Thymus (tissue), 11 donors: ENCODE measurements at regions not wholly inside any gene's neighbourhood (a gene's known extent, or its start where the extent isn't known, plus 50 kb on each side); places are given as distances from the start of the nearest gene placed in this dataset.
"Not testable (repeated sequence)": the region's sequence is repeated elsewhere in the genome, so short reads cannot be mapped to it uniquely, and the experiment has no call there.

Experiments
- DNase-seq, 9 donors: peaks; one replicate each; pipeline ENCODE4 v3.0.0-alpha.2; 2013; ENCODE audit warnings: low spot score in 9 of 9, low read depth in 6 of 9, missing footprints in 1 of 9
- H3K27ac ChIP-seq, 2 donors: one replicate each; pipeline ENCODE4 v1.5.1; 2013; ENCODE audit warnings: control low read depth in 1 of 2, low read depth in 1 of 2, low read length in 1 of 2, mild to moderate bottlenecking in 1 of 2, moderate library complexity in 1 of 2
- H3K27me3 ChIP-seq, 2 donors: one replicate each; pipeline ENCODE4 v1.5.1; 2013; ENCODE audit warnings: low read length in 1 of 2; ENCODE audit not compliant: control insufficient read depth in 2 of 2, insufficient read depth in 1 of 2
- H3K36me3 ChIP-seq, 2 donors: one replicate each; pipeline ENCODE4 v1.5.1; 2013; ENCODE audit warnings: low read length in 1 of 2, mild to moderate bottlenecking in 1 of 2, moderate library complexity in 1 of 2; ENCODE audit not compliant: control insufficient read depth in 2 of 2, insufficient read depth in 2 of 2
- H3K4me1 ChIP-seq, 2 donors: one replicate each; pipeline ENCODE4 v1.5.1; 2013; ENCODE audit warnings: low read length in 2 of 2; ENCODE audit not compliant: control insufficient read depth in 2 of 2, insufficient read depth in 2 of 2
- H3K4me3 ChIP-seq, 2 donors: one replicate each; pipeline ENCODE4 v1.5.1; 2013; ENCODE audit warnings: low read length in 2 of 2, control low read depth in 1 of 2, mild to moderate bottlenecking in 1 of 2
- H3K9me3 ChIP-seq, 2 donors: one replicate each; pipeline ENCODE4 v1.5.1; 2013; ENCODE audit warnings: low read length in 1 of 2, mild to moderate bottlenecking in 1 of 2; ENCODE audit not compliant: control insufficient read depth in 2 of 2, insufficient read depth in 1 of 2
- WGBS: extraction: QIAGEN DNeasy Blood & Tissue Kit; methylation state at CpG from one replicate; pipeline ENCODE4 v1.1.7; 2013; 5-methylcytosine and 5-hydroxymethylcytosine counted together
- donor health status: healthy.

DNA sequence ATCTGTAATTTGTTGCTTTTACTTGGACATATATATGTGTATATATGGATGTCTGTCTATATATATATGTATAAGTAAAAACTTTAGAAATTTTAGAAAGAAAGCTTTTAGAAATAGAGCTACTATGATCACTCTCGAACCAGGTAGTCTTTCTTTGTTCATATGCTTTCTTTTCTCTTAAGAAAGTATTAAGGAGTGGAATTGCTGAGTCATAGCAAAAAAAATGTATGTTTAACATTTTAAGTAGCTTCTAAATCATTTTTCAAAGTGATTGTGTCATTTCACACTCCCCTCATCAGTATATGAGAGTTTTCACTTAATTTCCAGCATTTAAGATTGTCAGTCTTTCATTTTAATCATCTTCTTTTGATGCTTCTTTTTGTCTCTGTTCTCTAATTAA is 447.9 kb upstream of the TECRL start:
- H3K36me3 ChIP-seq = no peaks in the 10 kb centered on the region
- no peak overlapping the region for H3K4me3 ChIP-seq
- 80% methylated on average over 1 of the region's 1 CpG for WGBS
- H3K27ac ChIP-seq = no peak overlapping the region
- no peaks in the 10 kb centered on the region for H3K4me1 ChIP-seq
- no peak for DNase-seq
- no peaks in the 10 kb centered on the region for H3K27me3 ChIP-seq
- H3K9me3 ChIP-seq = no peaks in the 10 kb centered on the region

DNA sequence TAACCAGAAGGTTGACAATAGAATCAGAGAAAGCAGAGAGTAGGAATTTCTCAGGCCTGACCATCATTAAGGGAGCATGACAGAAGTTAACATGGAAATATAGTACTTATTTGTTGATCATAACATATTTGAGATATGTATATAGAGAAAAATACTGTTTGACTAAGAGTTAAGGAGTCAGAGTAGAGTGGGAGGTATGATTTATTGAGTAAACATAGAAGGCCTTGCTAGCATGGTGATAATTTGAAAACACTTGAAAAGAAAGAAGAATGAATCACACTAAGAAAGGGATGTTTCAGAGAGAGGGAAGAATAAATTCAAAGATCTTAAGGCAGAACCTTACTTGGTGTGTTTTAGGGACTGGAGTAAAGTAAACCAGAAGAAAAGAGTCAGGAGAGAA is 437.2 kb upstream of the TECRL start:
- no peaks in the 10 kb centered on the region for H3K27me3 ChIP-seq
- no peaks in the 10 kb centered on the region for H3K36me3 ChIP-seq
- DNase-seq = no peak
- H3K9me3 ChIP-seq = no peaks in the 10 kb centered on the region
- H3K27ac ChIP-seq = no peak overlapping the region
- no peak overlapping the region for H3K4me3 ChIP-seq
- H3K4me1 ChIP-seq = no peaks in the 10 kb centered on the region

DNA sequence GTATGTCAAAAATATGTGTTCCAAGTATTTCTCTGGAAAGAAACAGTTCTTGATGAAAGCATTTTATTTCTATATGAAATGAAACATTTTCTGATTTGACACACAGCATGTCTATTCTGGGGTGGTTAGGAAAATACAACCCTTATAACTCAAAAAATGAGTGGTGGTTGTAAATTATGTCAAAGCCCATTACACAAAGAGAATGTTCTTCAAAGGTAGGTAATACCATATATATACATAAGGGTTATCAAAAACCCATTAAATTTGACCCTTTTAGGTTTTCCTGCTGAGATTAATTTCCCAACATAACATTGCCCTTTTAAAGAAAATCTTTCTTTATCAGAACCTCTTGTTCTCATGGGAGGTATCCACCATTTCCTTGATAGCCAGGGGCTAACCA is 420.5 kb upstream of the TECRL start:
- Histone ChIP-seq H3K27me3 (no peaks in the 10 kb centered on the region), H3K9me3 (no peaks in the 10 kb centered on the region), H3K27ac (no peak overlapping the region), H3K36me3 (no peaks in the 10 kb centered on the region), H3K4me3 (no peak overlapping the region), H3K4me1 (no peaks in the 10 kb centered on the region)
- no peak for DNase-seq

DNA sequence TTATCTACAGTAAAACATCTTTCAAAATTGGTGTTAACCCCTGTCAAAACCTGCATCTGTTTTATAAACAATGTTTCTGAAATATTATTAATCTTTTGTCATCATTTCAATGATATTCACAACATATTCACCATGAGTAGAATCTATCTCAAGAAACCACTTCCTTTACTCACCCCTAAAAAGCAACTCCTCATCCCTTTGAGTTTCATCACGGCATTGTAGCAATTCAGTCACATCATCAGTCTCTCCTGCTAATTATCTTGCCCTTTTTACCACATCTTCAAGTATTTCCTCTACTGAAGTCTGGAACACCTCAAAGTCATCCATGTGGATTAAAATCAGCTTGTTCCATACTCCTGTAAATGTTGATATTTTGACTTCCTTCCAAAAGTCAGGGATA is 415.3 kb upstream of the TECRL start:
- H3K27me3 ChIP-seq = no peaks in the 10 kb centered on the region
- H3K27ac ChIP-seq = no peak overlapping the region
- H3K9me3 ChIP-seq = no peaks in the 10 kb centered on the region
- WGBS = 34% methylated on average over 1 of the region's 1 CpG
- H3K4me1 ChIP-seq = no peaks in the 10 kb centered on the region
- no peak overlapping the region for H3K4me3 ChIP-seq
- no peak for DNase-seq
- H3K36me3 ChIP-seq = no peaks in the 10 kb centered on the region

DNA sequence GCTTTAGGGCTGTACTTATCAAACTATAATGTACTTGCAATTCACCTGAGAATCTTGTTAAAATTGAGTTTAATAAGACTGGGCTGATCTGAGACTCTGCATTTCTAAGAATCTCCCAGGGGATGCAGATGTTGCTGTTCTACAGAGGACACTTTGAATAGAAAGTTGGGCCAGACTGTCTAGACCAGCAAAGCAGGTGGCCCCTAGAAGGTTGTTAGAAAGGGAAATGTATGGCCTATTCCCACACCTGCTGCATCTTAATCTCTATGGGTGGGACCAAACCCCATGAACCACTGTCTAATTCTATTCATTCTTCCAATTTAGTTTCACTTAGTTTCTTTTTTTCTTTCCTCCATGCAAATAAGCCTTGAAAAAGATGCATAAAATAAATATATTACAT is 413.2 kb upstream of the TECRL start:
- Histone ChIP-seq H3K9me3 (no peaks in the 10 kb centered on the region), H3K36me3 (no peaks in the 10 kb centered on the region)

DNA sequence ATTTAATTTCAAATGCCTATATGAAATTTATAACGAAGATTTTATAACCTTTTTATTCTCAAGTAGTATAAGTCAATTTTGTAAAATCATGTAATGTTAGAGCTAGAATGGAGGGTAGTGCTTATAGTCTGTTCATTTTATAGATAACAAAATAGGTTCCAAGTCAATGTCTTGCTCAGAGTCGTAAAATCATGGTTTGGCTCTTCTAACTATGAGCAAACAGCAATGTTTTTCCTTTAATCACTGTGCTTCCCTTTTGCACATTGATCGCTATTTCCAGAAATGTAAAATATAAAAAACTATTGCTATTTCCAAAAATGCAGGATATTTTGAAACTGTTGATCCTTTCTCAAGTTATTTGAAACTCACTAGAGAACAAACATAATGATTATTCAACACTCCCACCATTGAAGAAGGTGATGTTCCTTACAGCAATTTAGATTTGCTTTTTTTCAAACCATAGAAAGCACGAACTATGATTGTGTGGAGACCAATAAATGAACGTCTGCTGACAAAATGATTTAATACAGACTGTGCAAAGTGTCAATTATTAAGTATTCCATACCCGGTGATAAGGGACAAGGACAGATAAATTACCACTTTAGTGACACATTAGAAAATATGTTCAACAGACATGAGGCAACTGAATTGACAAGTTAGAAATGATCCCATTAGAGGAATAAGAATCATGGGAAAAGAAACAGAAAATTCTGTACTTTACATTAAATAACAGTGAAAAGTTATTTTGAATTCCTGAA is 412.1 kb upstream of the TECRL start:
- no peak overlapping the region for H3K27ac ChIP-seq
- H3K9me3 ChIP-seq = no peaks in the 10 kb centered on the region
- H3K4me1 ChIP-seq = no peaks in the 10 kb centered on the region
- no peak for DNase-seq
- H3K36me3 ChIP-seq = no peaks in the 10 kb centered on the region
- H3K27me3 ChIP-seq = no peaks in the 10 kb centered on the region
- no peak overlapping the region for H3K4me3 ChIP-seq
- 92% methylated on average over 6 of the region's 6 CpGs for WGBS

More for the DNA sequence above, 413.2 kb upstream of the TECRL start:
- no peaks in the 10 kb centered on the region for H3K4me1 ChIP-seq
- no peak overlapping the region for H3K4me3 ChIP-seq
- H3K27ac ChIP-seq = no peak overlapping the region
- no peak for DNase-seq
- H3K27me3 ChIP-seq = no peaks in the 10 kb centered on the region

DNA sequence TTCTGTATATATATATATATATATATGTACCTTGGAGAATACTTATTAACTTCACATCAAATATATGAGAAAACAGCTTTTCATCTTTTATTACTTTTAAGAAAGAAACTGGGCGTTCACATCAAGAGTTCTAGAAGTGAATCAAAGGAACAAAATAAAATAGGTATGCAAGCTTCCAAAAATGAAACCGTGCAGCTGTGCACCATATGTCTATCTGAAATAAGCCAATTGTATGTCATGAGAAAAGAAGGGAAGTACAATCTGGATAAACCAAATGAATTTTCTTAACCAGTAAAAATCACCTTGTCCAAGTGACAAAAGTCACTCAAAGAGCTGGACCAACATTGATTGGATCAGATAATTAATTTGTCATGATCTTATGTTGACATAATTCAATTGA is 405.4 kb upstream of the TECRL start:
- H3K4me3 ChIP-seq = no peak overlapping the region

DNA sequence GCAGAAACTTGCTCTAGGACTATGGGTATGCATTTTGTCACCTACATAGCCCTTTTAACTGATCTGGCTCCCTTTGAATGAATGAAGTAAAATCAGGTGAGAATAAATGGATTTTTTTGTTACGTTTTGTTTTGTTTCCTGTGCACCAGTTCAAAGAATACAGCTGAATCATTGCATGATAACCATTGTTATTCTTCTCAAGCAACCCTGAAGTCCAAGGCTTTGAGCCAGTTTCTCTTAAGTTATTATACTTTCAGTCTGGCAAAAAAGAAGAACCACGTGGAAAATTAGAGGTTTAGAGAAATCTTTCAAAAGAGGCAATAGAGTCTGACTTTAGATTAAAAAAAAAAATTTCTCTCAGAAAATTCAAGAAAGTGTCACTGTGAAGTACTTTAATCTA is 398.6 kb upstream of the TECRL start:
- H3K27me3 ChIP-seq = no peaks in the 10 kb centered on the region
- DNase-seq = no peak
- H3K4me1 ChIP-seq = no peaks in the 10 kb centered on the region
- WGBS = 57% methylated on average over 2 of the region's 2 CpGs
- H3K9me3 ChIP-seq = no peaks in the 10 kb centered on the region
- H3K36me3 ChIP-seq = no peaks in the 10 kb centered on the region
- no peak overlapping the region for H3K27ac ChIP-seq
- H3K4me3 ChIP-seq = no peak overlapping the region

More for the DNA sequence above, 405.4 kb upstream of the TECRL start:
- H3K4me1 ChIP-seq = no peaks in the 10 kb centered on the region
- H3K36me3 ChIP-seq = no peaks in the 10 kb centered on the region
- 89% methylated on average over 2 of the region's 2 CpGs for WGBS
- H3K9me3 ChIP-seq = no peaks in the 10 kb centered on the region
- no peak overlapping the region for H3K27ac ChIP-seq
- DNase-seq = no peak
- no peaks in the 10 kb centered on the region for H3K27me3 ChIP-seq

DNA sequence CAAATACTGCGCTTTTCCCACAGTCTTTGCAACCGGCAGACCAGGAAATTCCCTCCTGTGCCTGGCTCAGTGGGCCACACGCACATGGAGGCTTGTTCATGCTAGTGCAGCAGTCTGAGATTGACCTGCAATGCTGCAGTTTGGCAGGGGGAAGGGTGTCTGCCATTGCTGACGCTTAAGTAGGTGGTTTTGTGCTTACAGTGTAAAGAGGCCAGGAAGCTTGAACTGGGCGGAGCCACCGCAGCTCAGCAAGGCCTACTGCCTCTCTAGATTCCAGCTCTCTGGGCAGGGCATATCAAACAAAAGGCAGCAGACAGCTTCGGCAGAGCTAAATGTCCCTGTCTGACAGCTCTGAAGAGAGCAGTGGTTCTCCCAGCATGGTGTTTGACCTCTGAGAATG is 390.5 kb upstream of the TECRL start:
- no peaks in the 10 kb centered on the region for H3K4me1 ChIP-seq

DNA sequence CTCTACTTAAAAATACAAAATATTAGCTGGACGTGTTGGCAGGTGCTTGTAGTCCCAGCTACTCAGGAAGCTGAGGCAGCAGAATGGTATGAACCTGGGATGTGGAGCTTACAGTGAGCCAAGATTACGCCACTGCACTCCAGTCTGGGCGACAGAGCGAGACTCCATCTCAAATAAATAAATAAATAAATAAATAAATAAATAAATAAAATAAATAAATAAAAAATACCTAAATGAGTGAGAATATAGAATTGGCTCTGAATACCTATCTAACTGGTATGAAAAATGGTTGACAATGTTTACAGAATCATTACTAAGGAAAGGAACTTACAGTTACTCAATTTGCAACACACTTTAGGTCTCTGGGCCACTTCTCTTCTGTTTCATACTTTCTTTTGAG is 389.6 kb upstream of the TECRL start:
- not testable (repeated sequence) for H3K4me3 ChIP-seq, H3K4me1 ChIP-seq, H3K27me3 ChIP-seq, H3K36me3 ChIP-seq, H3K27ac ChIP-seq, H3K9me3 ChIP-seq, DNase-seq
- 97% methylated on average over 4 of the region's 4 CpGs for WGBS

More for the DNA sequence above, 390.5 kb upstream of the TECRL start:
- no peaks in the 10 kb centered on the region for H3K27me3 ChIP-seq
- H3K36me3 ChIP-seq = no peaks in the 10 kb centered on the region
- no peak overlapping the region for H3K4me3 ChIP-seq
- 94% methylated on average over 7 of the region's 7 CpGs for WGBS
- DNase-seq = no peak
- H3K9me3 ChIP-seq = peaks cover 0 to 6% of the 10 kb centered on the region in 2 donors
- H3K27ac ChIP-seq = no peak overlapping the region
